H9 (cell line): ENCODE measurements at regions not wholly inside any gene's neighbourhood (a gene's known extent, or its start where the extent isn't known, plus 50 kb on each side); places are given as distances from the start of the nearest gene placed in this dataset.

Experiments used
- DNase-seq: peaks from one replicate; pipeline ENCODE4 v3.0.0-alpha.2; 2017
- H2AFZ ChIP-seq: one replicate; pipeline ENCODE4 v1.6.1; 2013; ENCODE audit warnings: mild to moderate bottlenecking, low read length, control low read depth, moderate library complexity
- H2AK5ac ChIP-seq: 2 replicates; pipeline ENCODE4 v1.6.1; 2013; ENCODE audit warnings: low read length, control low read depth, mixed read lengths; ENCODE audit not compliant: insufficient read length
- H2BK120ac ChIP-seq: one replicate; pipeline ENCODE4 v1.6.1; 2013; ENCODE audit warnings: low read depth, mild to moderate bottlenecking, low read length, control low read depth, inconsistent platforms; ENCODE audit not compliant: poor library complexity, severe bottlenecking
- H2BK12ac ChIP-seq: 2 replicates; pipeline ENCODE4 v1.6.1; 2013; ENCODE audit warnings: low read length, control low read depth, mixed read lengths, low read depth; ENCODE audit not compliant: insufficient read length
- H2BK15ac ChIP-seq: 2 replicates; pipeline ENCODE4 v1.6.1; 2013; ENCODE audit warnings: low read depth, low read length, control low read depth
- H2BK20ac ChIP-seq: one replicate; pipeline ENCODE4 v1.6.1; 2013; ENCODE audit warnings: low read depth, mild to moderate bottlenecking, low read length, control low read depth, inconsistent platforms; ENCODE audit not compliant: poor library complexity, severe bottlenecking
- H2BK5ac ChIP-seq: 2 replicates; pipeline ENCODE4 v1.6.1; 2013; ENCODE audit warnings: low read length, control low read depth, mixed read lengths; ENCODE audit not compliant: insufficient read length
- H3K14ac ChIP-seq: 2 replicates; pipeline ENCODE4 v1.6.1; 2013; ENCODE audit warnings: low read length, control low read depth; ENCODE audit not compliant: insufficient read depth
- H3K18ac ChIP-seq: 2 replicates; pipeline ENCODE4 v1.6.1; 2013; ENCODE audit warnings: low read depth, mild to moderate bottlenecking, mixed read lengths, low read length, control low read depth; ENCODE audit not compliant: insufficient read length
- H3K23ac ChIP-seq: 2 replicates; pipeline ENCODE4 v1.6.1; 2013; ENCODE audit warnings: low read length, control low read depth, mixed read lengths, low read depth; ENCODE audit not compliant: insufficient read length
- H3K23me2 ChIP-seq: 2 replicates; pipeline ENCODE4 v1.6.1; 2013; ENCODE audit warnings: low read depth, mild to moderate bottlenecking, mixed read lengths, low read length, control low read depth; ENCODE audit not compliant: insufficient read length, poor library complexity, severe bottlenecking
- H3K27ac ChIP-seq: 2 replicates; pipeline ENCODE4 v1.5.1; 2013; ENCODE audit warnings: low read length, control low read depth, mixed read lengths, low read depth; ENCODE audit not compliant: insufficient read length
- H3K27me3 ChIP-seq: 2 replicates; pipeline ENCODE4 v1.6.1; 2013; ENCODE audit warnings: low read length, control low read depth, inconsistent platforms; ENCODE audit not compliant: insufficient read depth
- H3K4ac ChIP-seq: 2 replicates; pipeline ENCODE4 v1.6.1; 2013; ENCODE audit warnings: low read depth, mild to moderate bottlenecking, control low read depth, inconsistent platforms, low read length, moderate library complexity
- H3K4me1 ChIP-seq: 2 replicates; pipeline ENCODE4 v1.6.1; 2013; ENCODE audit warnings: low read length, control low read depth, inconsistent platforms; ENCODE audit not compliant: insufficient read depth
- H3K4me2 ChIP-seq: 2 replicates; pipeline ENCODE4 v1.6.1; 2013; ENCODE audit warnings: low read length, control low read depth, mixed read lengths; ENCODE audit not compliant: insufficient read length, insufficient read depth
- H3K56ac ChIP-seq: 2 replicates; pipeline ENCODE4 v1.6.1; 2013; ENCODE audit warnings: low read depth, mild to moderate bottlenecking, mixed read lengths, low read length, control low read depth; ENCODE audit not compliant: insufficient read length
- H3K79me1 ChIP-seq: 2 replicates; pipeline ENCODE4 v1.6.1; 2013; ENCODE audit warnings: low read depth, mild to moderate bottlenecking, moderate library complexity, low read length, control low read depth, inconsistent platforms; ENCODE audit not compliant: insufficient read depth, poor library complexity, severe bottlenecking
- H3K79me2 ChIP-seq: 2 replicates; pipeline ENCODE4 v1.6.1; 2013; ENCODE audit warnings: low read length, control low read depth, inconsistent platforms; ENCODE audit not compliant: insufficient read depth
- H3K9ac ChIP-seq: 2 replicates; pipeline ENCODE4 v1.6.1; 2013; ENCODE audit warnings: low read length, control low read depth, mixed read lengths; ENCODE audit not compliant: insufficient read length; ENCODE audit errors: extremely low read depth
- H3K9me3 ChIP-seq: one replicate; pipeline ENCODE4 v1.6.1; 2013; ENCODE audit warnings: low read depth, low read length, inconsistent platforms; ENCODE audit not compliant: control insufficient read depth
- H3T11ph ChIP-seq: one replicate; pipeline ENCODE4 v1.6.1; 2013; ENCODE audit warnings: mild to moderate bottlenecking, low read length, control low read depth, inconsistent platforms
- H4K20me1 ChIP-seq: one replicate; pipeline ENCODE4 v1.6.1; 2013; ENCODE audit not compliant: control insufficient read depth, insufficient read length, insufficient read depth
- H4K5ac ChIP-seq: 2 replicates; pipeline ENCODE4 v1.6.1; 2013; ENCODE audit warnings: low read depth, mild to moderate bottlenecking, mixed read lengths, low read length, control low read depth; ENCODE audit not compliant: insufficient read length
- H4K8ac ChIP-seq: replicated peaks from 2 replicates; pipeline ENCODE4 v1.6.1; 2013; ENCODE audit warnings: low read length, control low read depth, mixed read lengths, low read depth; ENCODE audit not compliant: insufficient read length
- H4K91ac ChIP-seq: 2 replicates; pipeline ENCODE4 v1.6.1; 2013; ENCODE audit warnings: low read depth, mild to moderate bottlenecking, moderate library complexity, mixed read lengths, low read length, control low read depth; ENCODE audit not compliant: insufficient read length
- H3K27ac Mint-ChIP-seq, 3 experiments: 2 replicates in 2 of 3; 3 replicates in 1 of 3; pipeline ENCODE4 v1.8.0; 2020 to 2021; ENCODE audit warnings: mixed read lengths in 3 of 3, mild to moderate bottlenecking in 1 of 3, moderate library complexity in 1 of 3
- H3K27me3 Mint-ChIP-seq: 2 replicates; pipeline ENCODE4 v1.8.0; 2021; ENCODE audit warnings: low read depth, mild to moderate bottlenecking, moderate library complexity, mixed read lengths
- H3K36me3 Mint-ChIP-seq, 3 experiments: 2 replicates in 2 of 3; 3 replicates in 1 of 3; pipeline ENCODE4 v1.8.0; 2020 to 2021; ENCODE audit warnings: low read depth in 3 of 3, mixed read lengths in 3 of 3; ENCODE audit not compliant: insufficient read depth in 1 of 3
- H3K4me1 Mint-ChIP-seq, 2 experiments: 2 replicates each; pipeline ENCODE4 v1.8.0; 2020; ENCODE audit warnings: mixed read lengths in 2 of 2
- H3K4me3 Mint-ChIP-seq, 2 experiments: 2 replicates in 1 of 2; 3 replicates in 1 of 2; pipeline ENCODE4 v1.8.0; 2020 to 2021; ENCODE audit warnings: mild to moderate bottlenecking in 2 of 2, mixed read lengths in 2 of 2, moderate library complexity in 1 of 2
- H3K9me3 Mint-ChIP-seq, 2 experiments: 2 replicates in 1 of 2; 3 replicates in 1 of 2; pipeline ENCODE4 v1.8.0; 2020; ENCODE audit warnings: mild to moderate bottlenecking in 2 of 2, mixed read lengths in 2 of 2, moderate library complexity in 1 of 2
- WGBS: extraction: QIAGEN DNeasy Blood & Tissue Kit; methylation state at CpG from one replicate; pipeline ENCODE4 v1.1.7; 2013; ENCODE audit warnings: missing lambda C conversion rate, low lambda C conversion rate, mixed read lengths; ENCODE audit not compliant: insufficient read length; ENCODE audit errors: extremely low coverage; 5-methylcytosine and 5-hydroxymethylcytosine counted together
- TF ChIP-seq, protein P1 (sequence below): fragments of 200-600 bp; sonication (generic); conservative IDR thresholded peaks from 3 replicates; pipeline ENCODE4 v1.8.0; 2021; ENCODE audit warnings: antibody characterized with exemption, mild to moderate bottlenecking

DNA sequence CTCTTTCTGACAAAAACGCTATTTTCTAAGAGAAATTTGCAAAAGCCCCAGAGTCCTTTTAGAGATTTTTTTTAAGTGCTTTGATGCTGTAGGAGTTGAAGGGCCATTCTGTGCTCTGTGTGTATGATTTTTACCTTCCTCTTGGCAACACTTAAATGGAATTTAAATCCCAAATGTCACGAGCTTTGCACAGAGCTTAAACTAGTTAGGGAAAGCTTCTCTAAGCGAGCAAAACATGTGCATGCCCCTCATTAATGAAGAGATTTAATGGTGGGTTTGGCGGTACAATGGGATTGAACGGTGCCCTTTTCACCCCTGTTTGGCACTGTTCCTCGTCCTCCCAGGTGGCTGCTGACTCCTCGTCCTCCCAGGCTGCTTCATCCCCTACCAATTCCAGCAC is 220.7 kb downstream of the DRD1 start:
- H3K27ac Mint-ChIP-seq: no peak overlapping the region
- H2BK15ac ChIP-seq: no peak overlapping the region
- no peaks in the 10 kb centered on the region for H3K9me3 Mint-ChIP-seq
- no peak overlapping the region for H3K9ac ChIP-seq
- no peak overlapping the region for H2AFZ ChIP-seq
- H2AK5ac ChIP-seq: no peak overlapping the region
- H4K5ac ChIP-seq: no peak overlapping the region
- no peaks in the 10 kb centered on the region for H3K9me3 ChIP-seq
- no peaks in the 10 kb centered on the region for H4K20me1 ChIP-seq
- H3K79me2 ChIP-seq: no peaks in the 10 kb centered on the region
- no peak overlapping the region for H3K14ac ChIP-seq
- H2BK5ac ChIP-seq: no peak overlapping the region
- H3K4me1 Mint-ChIP-seq: peaks cover 14 to 19% of the 10 kb centered on the region in 2 experiments
- H2BK120ac ChIP-seq: no peak overlapping the region
- no peak for DNase-seq
- H3K56ac ChIP-seq: no peak overlapping the region
- H4K8ac ChIP-seq: no peak overlapping the region
- no peaks in the 10 kb centered on the region for H3K4me1 ChIP-seq
- no peak overlapping the region for H3K4ac ChIP-seq
- H2BK12ac ChIP-seq: no peak overlapping the region
- no peak overlapping the region for H3K4me2 ChIP-seq
- no peak overlapping the region for H4K91ac ChIP-seq
- no peak overlapping the region for H3K23ac ChIP-seq
- H3K36me3 Mint-ChIP-seq: no peaks in the 10 kb centered on the region
- no CpG with 5 or more reads among the region's 7 CpGs for WGBS
- H3K23me2 ChIP-seq: no peaks in the 10 kb centered on the region
- H3K27me3 ChIP-seq: no peaks in the 10 kb centered on the region
- peaks cover 11% of the 10 kb centered on the region for H3K27me3 Mint-ChIP-seq
- H3K18ac ChIP-seq: no peak overlapping the region
- no peak overlapping the region for H3K27ac ChIP-seq
- H3K4me3 Mint-ChIP-seq: peak overlapping the region in 1 of 2 experiments; percentile 5; a peak in 1 of 5 replicates
- TF ChIP-seq, protein P1, sequence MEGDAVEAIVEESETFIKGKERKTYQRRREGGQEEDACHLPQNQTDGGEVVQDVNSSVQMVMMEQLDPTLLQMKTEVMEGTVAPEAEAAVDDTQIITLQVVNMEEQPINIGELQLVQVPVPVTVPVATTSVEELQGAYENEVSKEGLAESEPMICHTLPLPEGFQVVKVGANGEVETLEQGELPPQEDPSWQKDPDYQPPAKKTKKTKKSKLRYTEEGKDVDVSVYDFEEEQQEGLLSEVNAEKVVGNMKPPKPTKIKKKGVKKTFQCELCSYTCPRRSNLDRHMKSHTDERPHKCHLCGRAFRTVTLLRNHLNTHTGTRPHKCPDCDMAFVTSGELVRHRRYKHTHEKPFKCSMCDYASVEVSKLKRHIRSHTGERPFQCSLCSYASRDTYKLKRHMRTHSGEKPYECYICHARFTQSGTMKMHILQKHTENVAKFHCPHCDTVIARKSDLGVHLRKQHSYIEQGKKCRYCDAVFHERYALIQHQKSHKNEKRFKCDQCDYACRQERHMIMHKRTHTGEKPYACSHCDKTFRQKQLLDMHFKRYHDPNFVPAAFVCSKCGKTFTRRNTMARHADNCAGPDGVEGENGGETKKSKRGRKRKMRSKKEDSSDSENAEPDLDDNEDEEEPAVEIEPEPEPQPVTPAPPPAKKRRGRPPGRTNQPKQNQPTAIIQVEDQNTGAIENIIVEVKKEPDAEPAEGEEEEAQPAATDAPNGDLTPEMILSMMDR: no peak
- H2BK20ac ChIP-seq: no peak overlapping the region
- no peaks in the 10 kb centered on the region for H3K79me1 ChIP-seq
- no peak overlapping the region for H3T11ph ChIP-seq
